Activated effector memory CD4-positive, alpha-beta T cell treated with anti-CD3 and anti-CD28 coated beads, Interleukin-2, amount 50 U/mL, for 16 hours (primary cell): ENCODE measurements at regions not wholly inside any gene's neighbourhood (a gene's known extent, or its start where the extent isn't known, plus 50 kb on each side); places are given as distances from the start of the nearest gene placed in this dataset.
"Not testable (repeated sequence)": the region's sequence is repeated elsewhere in the genome, so short reads cannot be mapped to it uniquely, and the experiment has no call there.

ENCODE experiments used
- DNase-seq: peaks from one replicate; pipeline ENCODE4 v3.0.0-alpha.2; 2020

- DNase-seq = no peak
These were observed 817.5 kb upstream of the SLC10A2 start for GRCh38 chr13:103883698-103884097.

GRCh38 chr13:103883164-103883563, 816.9 kb upstream of the SLC10A2 start:
- DNase-seq = no peak

GRCh38 chr13:103880146-103880545, 813.9 kb upstream of the SLC10A2 start:
- not testable (repeated sequence) for DNase-seq

GRCh38 chr13:103878891-103879605, 812.8 kb upstream of the SLC10A2 start:
- DNase-seq = no peak

GRCh38 chr13:103876571-103876970, 810.4 kb upstream of the SLC10A2 start:
- DNase-seq = no peak

GRCh38 chr13:103873725-103874124, 807.5 kb upstream of the SLC10A2 start:
- no peak for DNase-seq

GRCh38 chr13:103866048-103866447, 799.8 kb upstream of the SLC10A2 start:
- no peak for DNase-seq

GRCh38 chr13:103862525-103862924, 796.3 kb upstream of the SLC10A2 start:
- no peak for DNase-seq

- no peak for DNase-seq
These were observed 793.7 kb upstream of the SLC10A2 start for GRCh38 chr13:103859952-103860351.

- no peak for DNase-seq
These were observed 785.8 kb upstream of the SLC10A2 start for GRCh38 chr13:103852036-103852435.

- DNase-seq = no peak
These were observed 778.3 kb upstream of the SLC10A2 start for GRCh38 chr13:103844471-103844870.

- DNase-seq = no peak
These were observed 773.2 kb upstream of the SLC10A2 start for GRCh38 chr13:103839460-103839859.

GRCh38 chr13:103835052-103835451, 768.8 kb upstream of the SLC10A2 start:
- DNase-seq = no peak

GRCh38 chr13:103833294-103833852, 767.2 kb upstream of the SLC10A2 start:
- DNase-seq = no peak

GRCh38 chr13:103815619-103816018, 749.4 kb upstream of the SLC10A2 start:
- DNase-seq = no peak

GRCh38 chr13:103812971-103813370, 746.8 kb upstream of the SLC10A2 start:
- no peak for DNase-seq

GRCh38 chr13:103812558-103812957, 746.3 kb upstream of the SLC10A2 start:
- DNase-seq = no peak

GRCh38 chr13:103810026-103810425, 743.8 kb upstream of the SLC10A2 start:
- DNase-seq = no peak

- DNase-seq = no peak
These were observed 739.6 kb upstream of the SLC10A2 start for GRCh38 chr13:103805771-103806170.

GRCh38 chr13:103803349-103803748, 737.1 kb upstream of the SLC10A2 start:
- DNase-seq = no peak

GRCh38 chr13:103799028-103799427, 732.8 kb upstream of the SLC10A2 start:
- no peak for DNase-seq

GRCh38 chr13:103795892-103796478, 729.8 kb upstream of the SLC10A2 start:
- DNase-seq = no peak

GRCh38 chr13:103794526-103794925, 728.3 kb upstream of the SLC10A2 start:
- no peak for DNase-seq

GRCh38 chr13:103788061-103788652, 721.9 kb upstream of the SLC10A2 start:
- no peak for DNase-seq
